ENCODE measurements at regions not wholly inside any gene's neighbourhood (a gene's known extent, or its start where the extent isn't known, plus 50 kb on each side); places are given as distances from the start of the nearest gene placed in this dataset.

DNA sequence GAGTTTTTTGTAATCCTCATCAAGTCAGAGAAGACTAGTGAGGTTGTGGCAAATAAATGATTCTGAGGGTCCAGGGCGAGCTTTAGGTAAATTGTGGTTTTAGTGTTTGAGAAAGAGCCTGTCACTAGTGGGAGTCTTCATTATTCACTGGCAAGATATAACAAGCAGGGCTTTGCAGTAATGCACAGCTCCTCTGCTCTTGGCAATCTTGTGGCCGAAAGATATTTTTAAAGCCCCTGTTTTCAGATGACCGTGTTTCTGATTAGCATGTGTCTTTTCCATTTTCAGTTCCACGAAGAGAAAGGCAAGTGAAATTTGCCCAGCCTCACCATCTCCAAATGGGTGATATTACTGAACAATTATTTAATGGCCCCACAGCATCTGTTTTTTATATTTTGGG, 154.0 kb upstream of the BCL6 start:
- no peak overlapping the region for H3K4me3 ChIP-seq (ENCODE audit: low read depth, low read length)
- no peak for DNase-seq (ENCODE audit: low read depth)
- TF ChIP-seq, protein P1, sequence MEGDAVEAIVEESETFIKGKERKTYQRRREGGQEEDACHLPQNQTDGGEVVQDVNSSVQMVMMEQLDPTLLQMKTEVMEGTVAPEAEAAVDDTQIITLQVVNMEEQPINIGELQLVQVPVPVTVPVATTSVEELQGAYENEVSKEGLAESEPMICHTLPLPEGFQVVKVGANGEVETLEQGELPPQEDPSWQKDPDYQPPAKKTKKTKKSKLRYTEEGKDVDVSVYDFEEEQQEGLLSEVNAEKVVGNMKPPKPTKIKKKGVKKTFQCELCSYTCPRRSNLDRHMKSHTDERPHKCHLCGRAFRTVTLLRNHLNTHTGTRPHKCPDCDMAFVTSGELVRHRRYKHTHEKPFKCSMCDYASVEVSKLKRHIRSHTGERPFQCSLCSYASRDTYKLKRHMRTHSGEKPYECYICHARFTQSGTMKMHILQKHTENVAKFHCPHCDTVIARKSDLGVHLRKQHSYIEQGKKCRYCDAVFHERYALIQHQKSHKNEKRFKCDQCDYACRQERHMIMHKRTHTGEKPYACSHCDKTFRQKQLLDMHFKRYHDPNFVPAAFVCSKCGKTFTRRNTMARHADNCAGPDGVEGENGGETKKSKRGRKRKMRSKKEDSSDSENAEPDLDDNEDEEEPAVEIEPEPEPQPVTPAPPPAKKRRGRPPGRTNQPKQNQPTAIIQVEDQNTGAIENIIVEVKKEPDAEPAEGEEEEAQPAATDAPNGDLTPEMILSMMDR (conservative IDR thresholded peaks at IDR 0.05; ENCODE audit: low read depth, low read length) = no peak

- TF ChIP-seq, protein P1 (conservative IDR thresholded peaks at IDR 0.05; ENCODE audit: low read depth, low read length) = no peak
- H3K4me3 ChIP-seq (ENCODE audit: low read depth, low read length) = no peak overlapping the region
- DNase-seq (ENCODE audit: low read depth) = no peak
These were observed 155.9 kb upstream of the BCL6 start for GRCh38 chr3:187900993-187901755.

GRCh38 chr3:187902041-187902471, 156.8 kb upstream of the BCL6 start:
- TF ChIP-seq, protein P1 (conservative IDR thresholded peaks at IDR 0.05; ENCODE audit: low read depth, low read length) = no peak
- no peak overlapping the region for H3K4me3 ChIP-seq (ENCODE audit: low read depth, low read length)
- DNase-seq (ENCODE audit: low read depth) = no peak

DNA sequence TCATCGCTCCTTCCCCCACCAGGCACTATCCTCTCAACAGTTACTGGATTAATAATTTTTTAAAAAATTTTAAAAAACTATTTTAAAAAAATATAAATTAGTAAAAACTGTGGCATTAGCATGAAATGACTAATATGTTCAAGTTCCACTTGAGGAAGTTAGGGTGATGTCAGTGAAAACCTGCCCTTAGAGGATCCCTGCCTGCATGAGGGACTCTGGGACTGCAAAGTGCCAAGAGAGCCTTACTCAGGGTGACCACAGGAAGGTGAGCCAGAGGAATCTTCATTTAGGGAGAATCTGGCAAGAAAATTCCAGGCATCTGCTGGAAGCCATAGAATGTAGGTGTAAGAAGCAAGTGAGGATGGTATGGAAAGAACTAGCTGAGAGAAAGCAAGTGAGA, 157.7 kb upstream of the BCL6 start:
- TF ChIP-seq, protein P1 (conservative IDR thresholded peaks at IDR 0.05; ENCODE audit: low read depth, low read length) = no peak
- H3K4me3 ChIP-seq (ENCODE audit: low read depth, low read length) = no peak overlapping the region
- peak; percentile 44 for DNase-seq (ENCODE audit: low read depth)

- DNase-seq (ENCODE audit: low read depth) = no peak
- TF ChIP-seq, protein P1 (conservative IDR thresholded peaks at IDR 0.05; ENCODE audit: low read depth, low read length) = no peak
- H3K4me3 ChIP-seq (ENCODE audit: low read depth, low read length) = no peak overlapping the region
These were observed 158.4 kb upstream of the BCL6 start for GRCh38 chr3:187903697-187904096.

GRCh38 chr3:187906416-187906815, 161.1 kb upstream of the BCL6 start:
- TF ChIP-seq, protein P1 (conservative IDR thresholded peaks at IDR 0.05; ENCODE audit: low read depth, low read length) = no peak
- H3K4me3 ChIP-seq (ENCODE audit: low read depth, low read length) = no peak overlapping the region
- DNase-seq (ENCODE audit: low read depth) = no peak

GRCh38 chr3:187906920-187907319, 161.7 kb upstream of the BCL6 start:
- H3K4me3 ChIP-seq (ENCODE audit: low read depth, low read length) = no peak overlapping the region
- no peak for DNase-seq (ENCODE audit: low read depth)
- TF ChIP-seq, protein P1 (conservative IDR thresholded peaks at IDR 0.05; ENCODE audit: low read depth, low read length) = no peak
